Heart right ventricle (tissue), 16 donors: ENCODE measurements at regions not wholly inside any gene's neighbourhood (a gene's known extent, or its start where the extent isn't known, plus 50 kb on each side); places are given as distances from the start of the nearest gene placed in this dataset.

ENCODE experiments used
- ATAC-seq, 8 donors: fragments of 200-7000 bp; cut with Tn5 transposase; one replicate each; pipeline ENCODE4 v1.9.1; 2020; ENCODE audit warnings: mild to moderate bottlenecking in 8 of 8, moderate library complexity in 8 of 8, moderate number of reproducible peaks in 1 of 8
- DNase-seq, 2 donors: peaks; one replicate each; pipeline ENCODE4 v3.0.0-alpha.2; 2020
- H3K27ac ChIP-seq, 10 donors: fragments of 200-600 bp; sonication (generic) in 2 of 10; one replicate each; pipeline versions ENCODE4 v1.5.0 to v1.8.0; 2020 to 2022; ENCODE audit warnings: mild to moderate bottlenecking in 3 of 10
- H3K27me3 ChIP-seq, 7 donors: fragments of 200-600 bp; one replicate each; pipeline ENCODE4 v1.8.0; 2021 to 2022; ENCODE audit warnings: mild to moderate bottlenecking in 2 of 7
- H3K36me3 ChIP-seq, 9 donors: fragments of 200-600 bp; sonication (generic) in 1 of 9; one replicate each; pipeline versions ENCODE4 v1.5.0 to v1.8.0; 2020 to 2022; ENCODE audit warnings: mild to moderate bottlenecking in 2 of 9
- H3K4me1 ChIP-seq, 9 donors: fragments of 200-600 bp; sonication (generic) in 1 of 9; one replicate each; pipeline versions ENCODE4 v1.5.0 to v1.8.0; 2020 to 2022; ENCODE audit warnings: mild to moderate bottlenecking in 4 of 9
- H3K4me3 ChIP-seq, 10 donors: fragments of 200-600 bp; sonication (generic) in 2 of 10; one replicate each; pipeline versions ENCODE4 v1.5.0 to v1.8.0; 2020 to 2022; ENCODE audit warnings: mild to moderate bottlenecking in 7 of 10, moderate library complexity in 2 of 10
- H3K9me3 ChIP-seq, 11 donors: fragments of 200-600 bp in 10 of 11; sonication (generic) in 2 of 11; one replicate each; pipeline versions ENCODE4 v1.5.0 to v1.8.0; 2013 to 2022; ENCODE audit warnings: mild to moderate bottlenecking in 2 of 11, control low read depth in 1 of 11, moderate library complexity in 1 of 11
- CTCF ChIP-seq, 9 donors: fragments of 200-600 bp; sonication (generic) in 2 of 9; IDR thresholded peaks; one replicate each; pipeline versions ENCODE4 v1.5.0 to v1.8.0; 2021 to 2022; ENCODE audit warnings: antibody characterized with exemption in 9 of 9, mild to moderate bottlenecking in 5 of 9, moderate library complexity in 1 of 9
- WGBS, 2 donors: extraction: QIAGEN DNeasy Blood & Tissue Kit; methylation state at CpG; one replicate each; pipeline ENCODE4 v1.1.7; 2013; ENCODE audit warnings: inconsistent platforms in 1 of 2; 5-methylcytosine and 5-hydroxymethylcytosine counted together
- intact Hi-C, 10 donors: fragments of 100-400 bp; cut with DNase I; formaldehyde crosslinking; loops; one replicate each; pipeline versions ENCODE4 v1.11.1 to v1.14.2; 2022
- donor health status: Arrhythmogenic right ventricular cardiomyopathy.
- donor health status: ischemic (EF 13 %, LVEDD 7.1; RV severe dilation, severe dysfunction).
- donor health status: healthy with polysubstance abuse.
- donor health status: DM: no; HTN: yes; CAD: no.
- donor health status: DM: no; HTN: no; CAD: no.
- donor health status: ischemic (EF 25% LVEDD 6.9; RV normal size, moderate dysfunction).
- donor health status: ischemic (EF 25% LVEDD 5.7; RV mildly dilated, moderate dysfunction).
- donor health status: healthy.
- donor health status: DM: yes; HTN: yes; CAD: no.
- donor health status: Ischemic cardiomyopathy.
- donor health status: ischemic (EF 35%, LVEDD 5.7; RV mildly dilated, moderate dysfunction).
- donor health status: nonischemic (EF 11% LVEDD 7.7; RV severe dilation, severe dysfunction).
- donor health status: DM: yes; HTN: yes; CAD: no.
- donor health status: PGD.
- donor health status: ischemic (EF 29% LVEDD 5.4; RV normal size, mild dysfunction).
- donor health status: nonischemic (EF 23%, LVEDD 6.1; RV moderate dilation, normal function).

- H3K36me3 ChIP-seq, result no peaks in the 10 kb centered on the region
- no peak for TF ChIP-seq CTCF (IDR thresholded peaks at IDR 0.05)
- no peaks in the 10 kb centered on the region for H3K4me1 ChIP-seq
- intact Hi-C loops, result no loop called here
- 59 to 73% methylated on average over 3 of the region's 3 CpGs for WGBS, 2 donors
- ATAC-seq (no peak), DNase-seq (no peak)
- H3K27me3 ChIP-seq, result no peaks in the 10 kb centered on the region
- H3K27ac ChIP-seq, result no peak overlapping the region
- H3K4me3 ChIP-seq, result no peak overlapping the region
- H3K9me3 ChIP-seq, result no peaks in the 10 kb centered on the region
Measured at GRCh38 chrX:22360129-22360528, 87.4 kb downstream of the CBLL2 start.

GRCh38 chrX:22365460-22365859 is 92.7 kb downstream of the CBLL2 start:
- Histone ChIP-seq H3K4me3 (no peak overlapping the region), H3K9me3 (no peaks in the 10 kb centered on the region), H3K27me3 (peaks cover 0 to 5% (median 0%) of the 10 kb centered on the region in 7 donors), H3K36me3 (no peaks in the 10 kb centered on the region), H3K27ac (no peak overlapping the region), H3K4me1 (no peaks in the 10 kb centered on the region)
- 90 to 96% methylated on average over 3 of the region's 3 CpGs for WGBS, 2 donors
- DNase-seq (no peak), ATAC-seq (no peak)
- TF ChIP-seq CTCF (IDR thresholded peaks at IDR 0.05), result no peak
- intact Hi-C loops, result no loop called here

- no peak for TF ChIP-seq CTCF (IDR thresholded peaks at IDR 0.05)
- Histone ChIP-seq H3K4me1 (no peaks in the 10 kb centered on the region), H3K27ac (no peak overlapping the region), H3K4me3 (no peak overlapping the region), H3K27me3 (peaks cover 0 to 5% (median 0%) of the 10 kb centered on the region in 7 donors), H3K36me3 (no peaks in the 10 kb centered on the region), H3K9me3 (no peaks in the 10 kb centered on the region)
- WGBS, 2 donors, result 88 to 100% methylated on average over 1 of the region's 1 CpG
- ATAC-seq (no peak), DNase-seq (no peak)
- intact Hi-C loops, result no loop called here
Measured at GRCh38 chrX:22366166-22366702, 93.5 kb downstream of the CBLL2 start.

- H3K27ac ChIP-seq, result no peak overlapping the region
- H3K4me1 ChIP-seq, result no peaks in the 10 kb centered on the region
- intact Hi-C loops, result no loop called here
- no peak for TF ChIP-seq CTCF (IDR thresholded peaks at IDR 0.05)
- no peak for DNase-seq
- H3K9me3 ChIP-seq, result no peaks in the 10 kb centered on the region
- H3K36me3 ChIP-seq, result no peaks in the 10 kb centered on the region
- no peak for ATAC-seq
- H3K4me3 ChIP-seq, result no peak overlapping the region
- H3K27me3 ChIP-seq, result peaks cover 0 to 5% (median 0%) of the 10 kb centered on the region in 7 donors
- 69 to 70% methylated on average over 4 of the region's 4 CpGs for WGBS, 2 donors
Measured at GRCh38 chrX:22366906-22367305, 94.2 kb downstream of the CBLL2 start.
